LoVo (cell line): ENCODE measurements at regions not wholly inside any gene's neighbourhood (a gene's known extent, or its start where the extent isn't known, plus 50 kb on each side); places are given as distances from the start of the nearest gene placed in this dataset.
"Not testable (repeated sequence)": the region's sequence is repeated elsewhere in the genome, so short reads cannot be mapped to it uniquely, and the experiment has no call there.

Experiments used
- DNase-seq: peaks from one replicate; pipeline ENCODE4 v3.0.0-alpha.2; 2016; ENCODE audit warnings: low spot score

DNA sequence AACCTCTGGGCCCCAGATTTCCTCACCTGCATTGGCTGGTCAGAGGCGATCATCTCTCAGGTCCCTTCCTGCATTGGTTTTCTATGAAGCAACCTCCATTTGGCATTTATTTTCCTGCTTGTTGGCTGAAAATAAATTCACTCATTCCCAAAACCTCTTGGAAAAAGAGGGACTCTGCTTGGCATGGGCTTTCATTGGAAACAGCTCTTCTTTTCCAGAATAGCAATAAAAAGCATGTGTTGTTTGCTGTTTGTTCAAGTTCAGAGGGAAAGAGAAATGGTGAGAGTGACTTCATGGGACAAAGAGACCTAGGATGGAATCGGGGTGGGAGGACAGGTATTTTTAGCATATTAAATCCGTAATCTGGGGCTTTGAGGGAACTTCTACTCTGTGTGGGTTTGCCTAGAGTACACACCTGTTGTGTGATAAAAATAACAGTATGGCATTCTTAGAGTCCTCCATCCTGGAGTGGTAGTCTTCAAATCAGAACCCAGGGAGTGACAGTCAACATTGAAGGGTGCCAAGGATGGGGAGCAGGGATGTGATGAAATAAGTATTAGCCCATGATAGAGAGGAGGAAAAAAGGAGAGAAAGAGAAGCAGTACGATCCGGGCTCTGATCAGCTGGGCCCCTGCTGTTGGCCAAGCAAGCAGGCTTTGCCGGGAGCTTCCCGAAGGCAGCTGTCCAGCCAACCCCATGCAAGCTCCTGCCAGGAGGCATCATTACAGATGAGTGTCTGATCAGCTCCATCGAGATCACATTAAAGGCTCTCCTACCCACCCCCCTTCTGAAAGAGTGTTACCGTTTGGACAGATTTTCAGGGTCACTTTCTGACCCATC, 131.9 kb upstream of the NFIA start:
- DNase-seq, result no peak

DNA sequence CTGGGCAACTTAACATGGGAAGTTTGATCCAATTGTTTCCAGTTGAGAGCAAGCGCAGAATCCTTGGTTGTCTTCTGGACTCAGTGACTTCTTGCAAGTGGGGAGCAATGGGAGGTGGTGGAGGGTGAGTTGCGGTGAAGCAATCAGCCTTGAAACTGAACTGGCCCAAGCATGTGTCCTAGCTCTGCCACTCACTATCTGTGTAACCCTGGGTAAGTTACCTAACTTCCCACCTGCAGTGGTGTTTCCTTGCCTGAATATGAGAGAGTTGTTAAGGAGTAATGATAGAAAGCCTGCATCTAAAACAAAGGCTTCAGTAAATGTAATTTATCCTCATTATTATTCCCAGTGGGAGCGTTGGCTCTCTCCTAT, 132.5 kb upstream of the NFIA start:
- DNase-seq, result no peak

DNA sequence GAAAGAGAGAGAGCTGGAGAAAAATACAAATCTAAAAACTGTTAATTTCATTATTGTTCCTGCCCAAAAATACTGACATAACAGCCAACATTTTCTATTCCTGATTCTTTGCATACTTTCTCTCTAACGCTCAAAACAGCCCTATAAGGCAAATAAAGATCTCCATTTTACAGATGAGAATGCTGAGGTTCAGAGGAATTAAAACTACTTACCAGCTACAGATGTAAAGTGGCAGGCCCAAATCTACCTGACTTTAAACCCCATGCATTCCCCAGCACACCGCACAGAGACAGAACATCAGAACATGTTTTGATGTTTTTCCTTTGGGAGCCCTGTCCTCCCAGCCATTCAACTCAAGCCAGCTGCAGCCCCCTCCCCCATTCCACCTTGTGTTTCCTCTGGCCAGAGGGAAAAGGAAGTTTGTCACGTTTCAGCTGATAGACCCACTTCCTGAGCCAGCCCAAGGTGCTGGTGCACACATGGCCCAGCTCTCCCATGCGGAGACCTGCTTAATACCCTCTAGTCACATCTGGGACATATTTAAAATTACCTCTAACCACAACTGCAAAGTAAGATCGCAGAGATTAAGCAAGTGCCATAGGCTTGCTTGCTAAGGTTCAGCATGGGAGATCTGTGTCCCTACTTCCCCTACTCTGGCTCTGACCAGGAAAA, 133.1 kb upstream of the NFIA start:
- no peak for DNase-seq

DNA sequence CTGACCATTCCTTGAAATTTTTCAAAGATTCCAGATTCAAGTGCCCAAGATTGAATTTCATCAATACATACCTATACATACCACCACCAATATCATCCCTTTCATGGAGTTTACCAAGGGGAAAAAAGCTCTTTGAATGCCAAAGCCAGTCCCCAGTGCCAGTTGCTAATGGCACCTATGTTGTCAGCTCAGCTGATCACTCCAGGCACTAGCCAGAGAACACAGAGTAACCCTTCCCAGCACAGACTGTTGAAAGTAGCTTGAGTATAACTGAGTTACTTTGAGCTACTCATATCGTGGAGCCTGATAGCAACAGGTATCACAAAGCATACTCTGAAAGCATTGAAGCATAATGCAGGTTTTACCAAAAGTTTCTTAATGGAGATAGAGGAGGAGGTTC, 133.9 kb upstream of the NFIA start:
- no peak for DNase-seq

DNA sequence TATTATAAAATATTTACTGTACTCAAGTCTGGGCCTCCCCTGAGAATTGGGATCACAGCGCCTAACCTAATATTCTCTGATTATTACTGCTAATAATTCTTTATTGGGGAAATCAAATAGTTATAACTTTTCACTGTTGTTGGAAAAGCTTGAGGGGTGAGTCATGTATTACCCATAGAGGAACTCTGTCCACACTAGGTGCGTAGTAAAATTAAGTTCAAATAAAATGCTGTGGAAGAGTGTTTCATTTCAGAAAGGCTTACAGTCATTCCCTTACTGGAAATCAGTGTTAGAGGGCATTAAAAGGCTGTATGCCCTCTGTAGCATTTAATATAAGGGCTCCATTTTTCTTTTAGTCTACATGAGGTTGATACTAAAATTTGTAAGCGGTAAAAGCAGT, 135.0 kb upstream of the NFIA start:
- no peak for DNase-seq

DNA sequence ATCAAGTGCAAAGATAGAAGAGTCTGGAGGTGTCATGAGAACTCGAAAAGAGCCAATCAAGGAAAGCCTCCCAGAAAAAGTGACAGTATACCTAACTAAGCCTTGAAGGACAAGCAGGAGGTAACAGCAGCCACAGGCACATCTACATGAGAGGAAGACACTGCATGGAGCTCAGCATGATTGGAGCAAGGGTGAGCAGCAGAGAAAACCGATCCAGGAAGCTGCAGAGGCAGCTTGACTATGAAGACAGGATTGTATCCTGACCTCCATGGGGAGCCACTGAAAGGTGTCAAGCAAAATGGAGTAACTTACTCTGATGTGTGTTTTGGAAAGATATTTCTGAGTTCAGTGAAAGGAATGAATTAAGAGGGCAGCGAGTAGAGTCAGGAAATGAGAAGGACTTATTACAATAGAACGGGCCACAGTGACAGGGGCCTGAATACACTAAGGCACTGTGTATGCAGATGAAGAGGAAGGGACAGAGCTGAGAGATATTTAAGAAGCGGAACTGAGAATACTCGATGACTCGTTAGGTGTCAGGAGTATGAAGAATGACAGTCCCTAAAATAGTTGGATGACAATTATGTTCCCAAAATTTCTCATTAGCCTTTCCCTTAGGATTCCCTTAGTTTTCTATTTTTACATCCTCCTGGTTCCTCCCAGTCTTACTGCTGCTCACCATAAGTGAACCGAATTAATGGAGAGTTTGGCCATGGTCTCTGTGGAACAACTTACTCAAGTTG, 139.3 kb upstream of the NFIA start:
- no peak for DNase-seq

DNA sequence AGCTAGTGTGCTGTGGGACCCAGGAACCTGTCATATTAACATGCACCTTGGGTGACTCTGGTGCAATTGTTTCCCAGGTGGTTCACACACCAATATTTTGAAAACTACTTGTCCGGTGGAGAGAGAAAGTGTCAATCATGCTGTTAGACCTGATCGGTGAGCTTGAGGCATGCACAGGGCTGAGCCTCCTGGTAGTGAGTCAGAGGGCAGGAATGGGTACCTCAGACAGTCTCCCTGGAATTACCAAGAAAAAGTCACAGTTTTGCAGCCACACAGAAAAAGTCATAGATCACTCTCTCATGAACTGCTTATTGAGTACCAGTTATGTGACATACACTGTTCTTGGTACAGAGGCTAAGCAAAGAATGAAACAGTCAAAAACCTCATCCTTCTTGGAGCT, 140.1 kb upstream of the NFIA start:
- peak; percentile 17 for DNase-seq

DNA sequence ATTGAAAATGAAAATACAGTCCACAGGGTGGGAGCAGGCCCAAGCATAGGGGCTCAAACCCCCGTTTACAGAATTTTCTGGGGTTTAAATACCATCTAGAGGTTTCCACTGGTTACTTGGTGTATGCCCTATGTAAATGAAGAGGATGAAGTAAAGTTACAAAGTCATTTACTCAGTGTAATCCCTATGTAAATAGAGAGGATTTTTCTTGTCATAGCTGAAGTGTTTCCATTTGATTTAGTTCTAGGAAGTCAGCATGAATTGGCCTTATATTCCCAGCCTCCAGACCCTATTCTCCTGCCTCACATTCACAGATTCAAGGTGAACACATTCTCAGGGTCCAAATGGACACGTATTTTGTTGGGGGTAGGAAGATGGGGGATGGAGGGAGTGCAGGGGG, 141.7 kb upstream of the NFIA start:
- not testable (repeated sequence) for DNase-seq

DNA sequence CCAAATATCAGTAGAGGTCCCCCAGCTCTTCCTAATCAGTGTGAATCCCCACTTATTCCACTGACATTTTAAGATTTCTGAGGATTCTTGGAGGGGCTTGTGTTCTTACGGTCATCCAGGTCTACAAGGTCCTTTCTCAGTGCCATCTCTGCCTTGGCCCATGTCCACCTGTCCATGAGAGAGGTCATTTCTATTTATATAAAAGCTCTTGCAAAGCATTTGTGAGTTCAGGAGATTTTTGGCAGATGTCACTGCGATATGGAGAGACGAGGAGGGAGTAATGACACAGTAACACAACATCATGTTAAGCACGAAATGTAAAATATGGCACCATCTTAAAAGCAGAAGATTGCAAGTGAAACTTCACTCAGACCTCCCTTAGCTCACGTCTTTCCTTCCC, 144.6 kb upstream of the NFIA start:
- no peak for DNase-seq

DNA sequence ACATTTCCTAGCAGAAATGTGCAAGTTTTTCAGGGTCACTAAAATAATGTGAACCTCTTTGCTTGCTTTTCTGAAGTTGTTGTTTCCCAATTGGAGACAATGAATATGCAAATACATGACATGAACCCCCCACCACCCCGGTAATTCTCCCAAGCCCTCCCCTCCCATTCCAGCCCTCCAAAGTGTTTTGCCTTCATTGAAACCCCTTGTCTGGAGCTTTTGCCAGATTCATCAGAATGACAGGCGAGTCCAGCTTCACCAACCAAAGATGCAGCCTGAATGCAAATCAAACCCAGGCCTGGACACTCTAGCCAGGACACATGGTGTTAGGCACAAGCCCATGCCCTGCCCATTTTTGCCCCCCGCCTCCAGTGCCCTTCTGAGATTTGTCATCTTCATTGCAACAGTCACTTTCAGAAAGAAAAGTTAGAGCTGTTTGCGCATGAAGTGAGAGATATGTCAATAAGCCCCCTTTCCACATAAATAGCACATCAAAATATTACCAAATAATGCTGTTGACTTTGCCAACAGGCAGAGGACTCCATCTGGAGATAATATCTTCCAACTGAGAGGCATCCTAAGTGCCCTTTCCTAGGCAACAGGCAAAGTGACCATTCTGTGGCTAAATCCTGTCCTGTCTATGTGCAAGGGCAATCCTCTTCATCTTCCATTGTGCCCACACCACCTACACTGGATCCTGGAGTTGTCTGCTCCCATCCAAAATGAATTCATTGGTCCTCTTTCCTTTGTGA, 145.6 kb upstream of the NFIA start:
- no peak for DNase-seq

DNA sequence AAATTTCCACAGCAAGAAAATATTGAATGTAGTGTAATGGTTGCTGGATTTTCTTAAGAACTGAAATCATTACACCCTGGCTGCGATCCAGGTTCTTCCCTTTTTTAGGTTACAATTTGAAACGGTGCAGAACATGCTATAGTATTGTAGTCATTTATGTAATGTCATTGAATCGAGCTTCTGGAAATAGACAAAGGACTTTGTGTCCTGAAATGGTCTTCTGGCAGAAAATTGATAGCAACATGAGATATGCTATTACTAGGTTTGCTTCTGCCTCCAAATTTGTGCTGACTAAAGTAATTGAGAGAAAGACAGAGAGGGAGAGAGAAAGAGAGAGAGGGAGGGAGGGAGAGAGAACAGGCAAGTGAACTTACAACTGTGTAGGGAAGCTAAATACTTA, 146.2 kb upstream of the NFIA start:
- no peak for DNase-seq

DNA sequence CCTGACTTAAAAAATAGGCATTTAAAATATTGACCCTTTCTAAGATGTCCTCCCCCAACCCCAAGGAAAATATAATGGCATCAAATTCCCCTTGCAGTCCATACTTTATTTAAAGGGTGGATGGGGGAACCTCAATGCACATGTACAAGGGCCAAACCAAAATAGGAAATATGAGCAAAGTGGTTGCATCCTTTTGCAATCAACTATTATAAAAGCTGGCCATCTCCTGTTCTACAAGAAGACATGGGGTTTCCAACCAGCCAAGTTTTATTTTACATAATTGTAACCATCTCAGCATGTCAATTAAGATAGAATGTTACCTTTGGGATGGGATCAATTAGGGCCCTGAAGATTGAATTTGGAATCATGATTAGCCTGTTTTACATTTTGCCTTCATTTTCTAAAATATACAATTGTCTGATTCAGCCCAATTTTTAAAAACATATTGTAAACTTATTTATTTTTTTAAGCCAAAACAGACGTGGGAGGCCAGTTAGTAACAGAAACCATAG, 146.7 kb upstream of the NFIA start:
- no peak for DNase-seq

DNA sequence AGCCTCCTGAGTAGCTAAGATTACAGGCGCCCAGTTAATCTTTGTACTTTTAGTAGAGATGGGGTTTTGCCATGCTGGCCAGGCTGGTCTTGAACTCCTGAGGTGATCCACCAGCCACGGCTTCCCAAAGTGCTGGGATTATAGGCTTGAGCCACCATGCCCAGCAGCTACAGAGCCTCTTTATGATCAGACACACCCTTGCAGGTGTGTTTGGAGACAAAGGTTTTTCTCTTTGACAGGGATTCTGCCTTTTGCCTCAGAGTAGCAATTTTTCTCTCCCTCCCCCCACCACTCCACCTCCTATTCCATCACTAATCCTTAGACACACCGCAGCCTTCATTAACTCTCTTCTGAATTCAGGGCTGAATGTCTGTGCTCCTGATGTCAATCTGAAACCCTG, 152.2 kb upstream of the NFIA start:
- no peak for DNase-seq

DNA sequence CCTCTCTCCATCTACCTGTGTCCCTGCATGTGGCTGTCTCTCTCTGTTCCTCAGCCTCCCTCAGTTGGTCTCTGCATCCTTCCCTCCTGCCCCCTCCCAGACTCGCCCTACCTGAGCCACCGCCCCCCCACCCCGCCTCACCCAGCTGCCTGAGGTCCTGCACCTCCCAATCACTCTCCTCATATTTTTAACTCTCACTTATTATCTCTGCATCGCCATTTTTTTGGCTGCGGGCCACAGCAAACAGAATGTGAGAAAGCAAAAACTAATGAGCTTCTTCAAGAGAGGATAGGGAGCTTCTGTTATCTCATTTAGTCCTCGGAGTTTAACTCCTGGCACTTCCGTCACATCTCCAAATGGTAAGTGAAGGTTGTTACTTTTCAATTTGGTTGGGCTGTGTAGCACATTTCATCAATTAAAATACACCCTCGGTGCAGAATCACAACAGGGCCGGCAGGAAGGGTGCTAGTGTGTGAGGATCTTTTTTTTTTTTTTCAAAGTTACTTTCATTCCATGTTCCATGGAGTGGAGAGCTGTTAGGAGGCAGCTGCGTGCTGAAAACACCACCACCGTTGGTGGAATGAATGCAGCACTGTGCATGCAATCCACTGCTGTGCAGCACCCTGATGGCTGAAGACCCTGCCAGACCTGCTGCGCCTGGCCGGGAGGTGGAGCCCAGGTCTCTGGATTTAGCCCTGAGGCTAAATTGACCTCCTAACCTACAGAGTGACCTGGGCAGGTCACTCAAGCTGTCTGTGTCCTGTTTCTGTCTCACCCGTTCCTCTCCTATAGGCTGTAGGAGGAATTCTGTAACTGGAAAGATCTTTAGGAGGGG, 157.2 kb upstream of the NFIA start:
- DNase-seq, result no peak

DNA sequence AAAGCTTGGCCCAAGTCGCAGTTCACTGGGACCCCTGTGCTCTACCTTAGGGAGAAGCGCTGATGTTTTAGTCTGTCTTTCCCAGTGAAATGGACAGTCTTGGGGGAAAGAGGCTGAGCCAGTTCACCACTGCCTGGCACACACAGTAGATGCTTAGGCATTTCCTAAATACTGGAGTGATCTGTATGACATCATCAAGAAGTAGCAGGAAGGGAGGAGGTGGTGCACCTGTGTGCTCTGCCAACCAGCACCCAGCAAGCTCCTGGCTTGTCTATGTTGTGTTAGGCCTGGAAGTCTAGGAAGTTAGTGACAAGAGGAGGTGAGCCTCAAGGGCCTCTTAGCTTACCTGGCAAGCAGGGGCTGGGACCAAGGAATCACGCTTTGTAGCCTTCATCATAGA, 158.2 kb upstream of the NFIA start:
- DNase-seq, result no peak

DNA sequence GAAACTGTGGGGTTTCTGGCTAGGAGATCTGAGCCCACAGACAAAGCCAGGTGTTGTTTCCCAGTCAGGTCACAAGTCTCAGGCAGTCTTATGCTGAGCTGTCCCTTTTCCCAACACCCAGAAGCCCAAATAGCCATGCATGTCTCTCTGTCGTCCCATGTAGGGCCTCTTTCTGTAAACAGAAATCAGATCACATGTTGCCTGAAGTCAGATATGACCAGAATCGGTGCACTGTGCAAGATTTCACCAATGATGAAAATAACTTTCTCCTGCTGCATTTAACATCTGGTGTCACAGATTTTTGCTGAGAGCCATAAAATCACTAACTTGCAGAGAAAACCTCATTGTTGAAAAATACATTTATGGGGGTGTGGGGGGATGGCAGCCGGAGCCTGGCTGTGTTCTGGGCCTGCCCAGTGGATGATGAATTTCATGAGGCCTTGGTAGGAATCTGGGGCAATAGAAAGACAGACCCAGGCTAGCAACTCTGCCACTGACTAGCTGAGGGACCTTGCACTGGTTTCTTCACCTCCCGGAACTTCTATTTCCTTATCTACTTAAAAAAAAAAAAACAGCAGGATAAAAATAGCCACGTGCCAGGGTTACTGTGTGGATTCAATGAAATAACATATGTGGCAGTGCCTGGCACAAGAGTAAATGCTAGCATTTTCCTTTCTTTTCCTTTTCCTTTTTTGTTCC, 158.8 kb upstream of the NFIA start:
- DNase-seq, result no peak

DNA sequence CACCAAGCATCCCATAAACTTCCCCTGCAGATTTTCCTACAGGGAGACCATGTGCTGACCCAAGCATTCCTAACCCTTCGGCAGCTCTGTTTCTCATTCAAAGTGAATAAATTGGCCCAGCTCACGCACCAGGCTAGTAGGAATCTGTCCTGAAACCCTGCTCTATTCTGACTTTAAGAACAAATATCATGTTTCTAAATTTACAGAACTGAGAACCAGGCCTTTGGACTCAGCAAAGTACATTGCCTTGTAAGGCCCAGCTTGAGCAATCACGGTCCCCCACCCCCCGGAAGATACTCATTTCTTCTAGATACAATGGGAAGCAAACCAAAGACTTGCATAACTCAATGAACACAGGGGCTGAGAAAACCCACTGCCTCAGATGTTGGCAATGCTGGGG, 160.1 kb upstream of the NFIA start:
- no peak for DNase-seq

DNA sequence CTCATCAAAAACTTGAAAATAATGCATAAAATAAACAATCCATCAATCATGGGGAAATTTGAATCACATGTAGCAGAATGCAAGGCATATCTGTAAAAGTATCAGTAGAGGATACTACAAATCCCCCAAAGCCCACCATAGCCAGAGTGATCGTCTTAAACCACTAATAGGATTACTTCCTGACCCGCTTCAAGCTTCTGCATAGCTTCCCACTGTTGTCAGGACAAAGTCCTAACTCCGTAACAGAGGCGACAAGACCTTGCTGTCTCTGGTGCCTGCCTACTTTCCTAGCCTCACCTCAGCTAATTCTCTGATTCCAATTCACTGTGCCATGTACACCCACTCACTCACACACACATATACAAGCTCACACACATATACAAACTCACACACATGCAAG, 161.2 kb upstream of the NFIA start:
- no peak for DNase-seq

DNA sequence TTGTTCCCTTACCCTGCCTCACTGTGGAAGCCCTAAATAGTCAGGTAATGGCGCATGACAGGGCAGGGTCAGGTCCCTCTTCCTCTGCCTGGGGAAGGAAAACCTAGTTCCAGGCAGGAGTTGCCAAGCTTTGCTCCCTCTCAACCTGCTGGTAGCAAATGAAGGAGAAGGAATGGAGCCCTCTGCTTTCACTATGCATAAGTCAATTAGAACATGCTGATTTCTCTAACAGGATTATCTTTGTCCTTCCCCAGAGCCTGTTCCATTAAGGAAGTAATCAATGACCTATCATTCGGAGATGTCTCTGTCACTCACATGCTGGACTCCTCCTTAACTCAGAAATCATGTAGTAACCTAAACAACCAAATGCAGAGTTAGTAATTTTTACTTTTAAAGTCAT, 161.8 kb upstream of the NFIA start:
- DNase-seq, result no peak

DNA sequence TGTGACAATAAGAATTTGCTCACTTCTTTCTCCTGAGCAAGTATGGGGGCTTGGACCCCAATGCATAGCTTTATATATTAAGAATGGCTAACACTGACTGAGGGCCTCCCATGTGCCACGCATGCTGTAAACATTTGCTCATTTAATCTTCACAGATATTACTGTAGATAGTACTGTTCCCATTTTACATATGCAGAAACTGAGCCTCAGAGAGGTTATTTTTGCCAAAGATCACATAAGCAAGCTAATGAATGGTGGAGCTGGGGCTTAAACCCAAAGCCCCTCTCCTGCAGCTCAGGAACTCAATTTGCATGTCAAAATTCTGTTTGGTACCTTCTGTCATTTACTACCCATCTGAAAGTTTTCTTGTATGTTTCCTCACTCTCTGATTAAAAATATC, 163.5 kb upstream of the NFIA start:
- no peak for DNase-seq

DNA sequence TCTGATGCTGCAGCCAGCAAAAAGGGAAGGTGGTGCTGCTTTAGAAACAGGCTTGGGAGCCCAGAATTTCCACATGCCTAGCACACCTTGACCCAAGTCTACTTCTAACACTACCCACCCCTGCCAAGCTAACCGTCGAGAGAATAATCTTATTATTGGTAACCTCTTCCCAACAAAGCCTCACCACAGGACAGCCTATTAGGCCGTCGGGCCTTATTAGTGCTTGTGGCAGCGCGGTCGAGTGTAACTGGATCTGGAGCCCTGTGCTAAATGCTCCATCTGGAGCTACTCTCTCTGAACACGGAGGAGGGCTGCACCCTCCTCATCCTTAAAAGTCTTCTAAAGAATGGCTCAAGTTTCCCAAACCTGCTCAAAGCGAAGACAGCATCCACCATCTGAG, 165.5 kb upstream of the NFIA start:
- DNase-seq, result no peak
